Fibroblast of lung (primary cell): ENCODE measurements at regions not wholly inside any gene's neighbourhood (a gene's known extent, or its start where the extent isn't known, plus 50 kb on each side); places are given as distances from the start of the nearest gene placed in this dataset.

Source experiments
- DNase-seq, 2 donors: peaks; one replicate each; pipeline versions ENCODE4 v3.0.0 to v3.0.0-alpha.2; 2010; ENCODE audit warnings: low read depth in 2 of 2
- H2AFZ ChIP-seq: 2 replicates; pipeline ENCODE4 v1.5.1; 2012; ENCODE audit warnings: low read length, control low read depth, inconsistent platforms
- H3K27ac ChIP-seq: 2 replicates; pipeline ENCODE4 v1.5.1; 2011; ENCODE audit warnings: low read length, control low read depth; ENCODE audit not compliant: insufficient read depth
- H3K27me3 ChIP-seq: 2 replicates; pipeline ENCODE4 v1.5.1; 2011; ENCODE audit warnings: mild to moderate bottlenecking, low read length; ENCODE audit not compliant: control insufficient read depth, insufficient read depth
- H3K36me3 ChIP-seq: 2 replicates; pipeline ENCODE4 v1.5.1; 2011; ENCODE audit warnings: low read length; ENCODE audit not compliant: control insufficient read depth, insufficient read depth
- H3K4me1 ChIP-seq: 2 replicates; pipeline ENCODE4 v1.5.1; 2011; ENCODE audit warnings: low read length; ENCODE audit not compliant: control insufficient read depth, insufficient read depth; ENCODE audit errors: extremely low read depth
- H3K4me2 ChIP-seq: 2 replicates; pipeline ENCODE4 v1.5.1; 2011; ENCODE audit warnings: low read length, control low read depth; ENCODE audit not compliant: insufficient read depth; ENCODE audit errors: extremely low read depth
- H3K4me3 ChIP-seq, 4 experiments: fragments of 200-600 bp in 1 of 4; sonication (generic) in 1 of 4; replicated peaks in 1 of 4; 2 replicates each; pipeline ENCODE4 v1.5.1; 2011 to 2016; ENCODE audit warnings: low read length in 4 of 4, low read depth in 3 of 4, mild to moderate bottlenecking in 3 of 4, control low read depth in 2 of 4, inconsistent platforms in 1 of 4, mixed read lengths in 1 of 4; ENCODE audit not compliant: insufficient read depth in 1 of 4; ENCODE audit errors: control extremely low read depth in 1 of 4
- H3K79me2 ChIP-seq: 2 replicates; pipeline ENCODE4 v1.5.1; 2012; ENCODE audit warnings: mild to moderate bottlenecking, low read length, inconsistent platforms; ENCODE audit not compliant: control insufficient read depth, insufficient read depth
- H3K9ac ChIP-seq: 2 replicates; pipeline ENCODE4 v1.5.1; 2011; ENCODE audit warnings: mild to moderate bottlenecking, low read length, control low read depth; ENCODE audit not compliant: insufficient read depth
- H3K9me3 ChIP-seq: 2 replicates; pipeline ENCODE4 v1.5.1; 2012; ENCODE audit warnings: low read depth, low read length; ENCODE audit not compliant: control insufficient read depth, insufficient read depth
- H4K20me1 ChIP-seq: 2 replicates; pipeline ENCODE4 v1.5.1; 2011; ENCODE audit warnings: low read length; ENCODE audit not compliant: control insufficient read depth, insufficient read depth; ENCODE audit errors: extremely low read depth
- CTCF ChIP-seq, 2 donors: IDR thresholded peaks in 1 of 2; conservative IDR thresholded peaks in 1 of 2; 1 replicate in 1 of 2; 2 replicates in 1 of 2; pipeline ENCODE4 v1.5.1; 2011 to 2012; ENCODE audit warnings: low read length in 2 of 2, control low read depth in 1 of 2, inconsistent platforms in 1 of 2, low read depth in 1 of 2, mild to moderate bottlenecking in 1 of 2
- EZH2 ChIP-seq: IDR thresholded peaks from 2 replicates; pipeline ENCODE4 v1.5.1; 2012; ENCODE audit warnings: low read length, control low read depth, mild to moderate bottlenecking; ENCODE audit errors: missing control alignments

- Histone ChIP-seq H3K79me2 (no peaks in the 10 kb centered on the region), H3K27ac (no peak overlapping the region), H3K4me3 (no peak overlapping the region), H3K4me1 (no peaks in the 10 kb centered on the region), H4K20me1 (no peaks in the 10 kb centered on the region), H3K36me3 (no peaks in the 10 kb centered on the region), H2AFZ (no peak overlapping the region), H3K4me2 (no peak overlapping the region), H3K9ac (no peak overlapping the region), H3K27me3 (no peaks in the 10 kb centered on the region), H3K9me3 (no peaks in the 10 kb centered on the region)
- TF ChIP-seq EZH2 (no peak), CTCF (conservative IDR thresholded peaks at IDR 0.05 in 1 of 2, IDR thresholded peaks at IDR 0.05 in 1 of 2; ENCODE audit: low read depth in 1 of 2, low read length in 2 of 2) (no peak)
- DNase-seq: no peak
Observed at GRCh38 chr10:50981385-50981784, 92.9 kb upstream of the PRKG1 start.

GRCh38 chr10:50981904-50982303, 92.4 kb upstream of the PRKG1 start:
- H3K27me3 ChIP-seq: no peaks in the 10 kb centered on the region

DNA sequence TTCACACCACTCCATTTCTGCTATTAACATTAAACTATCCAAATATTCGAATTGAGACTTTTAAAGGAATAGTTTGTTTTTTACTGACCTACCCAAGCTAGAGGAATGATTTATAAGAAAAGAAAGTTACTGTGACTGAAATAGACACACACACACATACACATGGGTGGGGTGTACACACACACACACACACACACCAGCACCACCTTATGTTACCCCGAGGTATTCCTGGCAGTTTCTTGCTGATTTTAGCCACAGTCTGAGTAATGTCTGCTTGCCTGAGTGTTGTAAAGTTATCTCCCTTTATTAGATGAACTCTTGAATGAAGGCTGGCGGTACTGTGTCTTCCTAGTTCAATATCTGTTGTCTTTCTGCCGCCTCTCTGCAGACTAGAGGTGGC, 91.3 kb upstream of the PRKG1 start:
- no peak overlapping the region for H3K27ac ChIP-seq

More at GRCh38 chr10:50981904-50982303, 92.4 kb upstream of the PRKG1 start:
- Histone ChIP-seq H3K4me3 (no peak overlapping the region), H3K9me3 (no peaks in the 10 kb centered on the region), H4K20me1 (no peaks in the 10 kb centered on the region), H3K79me2 (no peaks in the 10 kb centered on the region), H3K36me3 (no peaks in the 10 kb centered on the region), H2AFZ (no peak overlapping the region), H3K4me2 (no peak overlapping the region), H3K27ac (no peak overlapping the region), H3K9ac (no peak overlapping the region), H3K4me1 (no peaks in the 10 kb centered on the region)
- TF ChIP-seq CTCF (conservative IDR thresholded peaks at IDR 0.05 in 1 of 2, IDR thresholded peaks at IDR 0.05 in 1 of 2; ENCODE audit: low read depth in 1 of 2, low read length in 2 of 2) (no peak), EZH2 (no peak)
- no peak for DNase-seq

More for the DNA sequence above, 91.3 kb upstream of the PRKG1 start:
- no peak overlapping the region for H2AFZ ChIP-seq
- H3K9me3 ChIP-seq: no peaks in the 10 kb centered on the region
- TF ChIP-seq CTCF (conservative IDR thresholded peaks at IDR 0.05 in 1 of 2, IDR thresholded peaks at IDR 0.05 in 1 of 2; ENCODE audit: low read depth in 1 of 2, low read length in 2 of 2) (no peak), EZH2 (no peak)
- no peak overlapping the region for H3K9ac ChIP-seq
- no peak overlapping the region for H3K4me2 ChIP-seq
- H3K36me3 ChIP-seq: no peaks in the 10 kb centered on the region
- no peak for DNase-seq
- H4K20me1 ChIP-seq: no peaks in the 10 kb centered on the region
- H3K79me2 ChIP-seq: no peaks in the 10 kb centered on the region
- H3K27me3 ChIP-seq: no peaks in the 10 kb centered on the region
- no peaks in the 10 kb centered on the region for H3K4me1 ChIP-seq
- H3K4me3 ChIP-seq: no peak overlapping the region
